Neural progenitor cell (in vitro differentiated cells): ENCODE measurements at regions not wholly inside any gene's neighbourhood (a gene's known extent, or its start where the extent isn't known, plus 50 kb on each side); places are given as distances from the start of the nearest gene placed in this dataset.

Source experiments
- DNase-seq: peaks from one replicate; pipeline ENCODE4 v3.0.0-alpha.2; 2016; ENCODE audit warnings: low spot score
- H2AFZ ChIP-seq: fragments of 200-600 bp; sonication (generic); replicated peaks from 2 replicates; pipeline ENCODE4 v1.6.1; 2016; ENCODE audit warnings: antibody characterized with exemption
- H3F3A ChIP-seq: fragments of 200-600 bp; sonication (generic); 2 replicates; pipeline ENCODE4 v1.6.1; 2016; ENCODE audit warnings: antibody characterized with exemption, low read depth
- H3K27ac ChIP-seq: fragments of 200-600 bp; sonication (generic); 2 replicates; pipeline ENCODE4 v1.5.1; 2016; ENCODE audit warnings: mild to moderate bottlenecking
- H3K27me3 ChIP-seq: fragments of 200-600 bp; sonication (generic); 2 replicates; pipeline ENCODE4 v1.6.1; 2016; ENCODE audit warnings: mild to moderate bottlenecking, moderate library complexity
- H3K36me3 ChIP-seq: fragments of 200-600 bp; sonication (generic); 2 replicates; pipeline ENCODE4 v1.5.1; 2016
- H3K4me1 ChIP-seq: fragments of 200-600 bp; sonication (generic); 2 replicates; pipeline ENCODE4 v1.6.1; 2016; ENCODE audit warnings: mixed run types
- H3K4me2 ChIP-seq: fragments of 200-600 bp; sonication (generic); 2 replicates; pipeline ENCODE4 v1.6.1; 2016
- H3K4me3 ChIP-seq: fragments of 200-600 bp; sonication (generic); 2 replicates; pipeline ENCODE4 v1.5.1; 2016
- H3K79me2 ChIP-seq: fragments of 200-600 bp; sonication (generic); 2 replicates; pipeline ENCODE4 v1.6.1; 2016; ENCODE audit warnings: low read depth
- H3K9ac ChIP-seq: fragments of 200-600 bp; sonication (generic); 2 replicates; pipeline ENCODE4 v1.6.1; 2016
- H3K9me3 ChIP-seq: fragments of 200-600 bp; sonication (generic); 2 replicates; pipeline ENCODE4 v1.5.1; 2016; ENCODE audit warnings: low read depth
- H4K20me1 ChIP-seq: fragments of 200-600 bp; sonication (generic); 2 replicates; pipeline ENCODE4 v1.6.1; 2016; ENCODE audit warnings: low read depth
- H3K27ac Mint-ChIP-seq: 3 replicates; pipeline ENCODE4 v1.8.0; 2021; ENCODE audit warnings: mixed read lengths
- H3K27me3 Mint-ChIP-seq: 2 replicates; pipeline ENCODE4 v1.8.0; 2022; ENCODE audit warnings: low read depth, mild to moderate bottlenecking, inconsistent platforms, moderate library complexity, mixed read lengths; ENCODE audit not compliant: insufficient read depth
- H3K36me3 Mint-ChIP-seq: 3 replicates; pipeline ENCODE4 v1.8.0; 2021; ENCODE audit warnings: mixed read lengths
- H3K4me1 Mint-ChIP-seq: 3 replicates; pipeline ENCODE4 v1.8.0; 2021; ENCODE audit warnings: mixed read lengths
- H3K4me3 Mint-ChIP-seq: 3 replicates; pipeline ENCODE4 v1.8.0; 2021; ENCODE audit warnings: mild to moderate bottlenecking, moderate library complexity, mixed read lengths
- H3K9me3 Mint-ChIP-seq: 3 replicates; pipeline ENCODE4 v1.8.0; 2020; ENCODE audit warnings: mixed read lengths
- EZH2 ChIP-seq: fragments of 200-600 bp; sonication (generic); IDR thresholded peaks from 2 replicates; pipeline ENCODE4 v1.6.1; 2017; ENCODE audit warnings: antibody characterized with exemption, mild to moderate bottlenecking, moderate library complexity
- EZH2phosphoT487 ChIP-seq: fragments of 200-600 bp; sonication (generic); IDR thresholded peaks from 2 replicates; pipeline ENCODE4 v1.6.1; 2017; ENCODE audit warnings: antibody characterized with exemption
- TF ChIP-seq, protein P1 (sequence below): fragments of 200-600 bp; sonication (generic); IDR thresholded peaks from 2 replicates; pipeline ENCODE4 v1.5.1; 2017; ENCODE audit warnings: antibody characterized with exemption, mild to moderate bottlenecking

DNA sequence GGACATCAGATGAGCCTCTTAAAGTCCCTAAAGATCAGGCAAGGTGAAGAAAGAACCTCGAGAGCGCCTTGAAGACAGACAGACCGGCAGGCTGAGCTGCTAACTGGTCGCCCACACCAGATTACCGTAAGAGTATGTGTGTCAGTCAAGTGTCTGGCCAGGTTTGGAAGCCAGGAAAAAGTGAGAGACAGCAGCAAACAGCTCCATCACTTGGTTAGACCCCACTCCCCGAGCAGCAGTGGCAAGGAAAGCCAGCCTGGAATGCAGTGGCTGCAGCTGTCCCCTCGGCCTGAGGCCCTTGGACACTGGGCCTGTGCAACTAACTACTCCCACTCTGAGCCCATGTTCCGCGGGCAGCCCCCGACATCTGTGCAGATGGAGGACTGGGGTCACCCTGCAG lies 214.1 kb downstream of the DIRAS2 start:
- Mint-ChIP-seq H3K9me3 (no peaks in the 10 kb centered on the region), H3K4me3 (no peak overlapping the region), H3K4me1 (peaks cover 17% of the 10 kb centered on the region), H3K27ac (no peak overlapping the region), H3K27me3 (peaks cover 3% of the 10 kb centered on the region), H3K36me3 (no peaks in the 10 kb centered on the region)
- H3F3A ChIP-seq: no peaks in the 10 kb centered on the region
- no peak overlapping the region for H3K9ac ChIP-seq
- no peak overlapping the region for H3K4me2 ChIP-seq
- H3K36me3 ChIP-seq: no peaks in the 10 kb centered on the region
- no peaks in the 10 kb centered on the region for H3K27me3 ChIP-seq
- TF ChIP-seq EZH2phosphoT487 (no peak), EZH2 (no peak)
- TF ChIP-seq, protein P1, sequence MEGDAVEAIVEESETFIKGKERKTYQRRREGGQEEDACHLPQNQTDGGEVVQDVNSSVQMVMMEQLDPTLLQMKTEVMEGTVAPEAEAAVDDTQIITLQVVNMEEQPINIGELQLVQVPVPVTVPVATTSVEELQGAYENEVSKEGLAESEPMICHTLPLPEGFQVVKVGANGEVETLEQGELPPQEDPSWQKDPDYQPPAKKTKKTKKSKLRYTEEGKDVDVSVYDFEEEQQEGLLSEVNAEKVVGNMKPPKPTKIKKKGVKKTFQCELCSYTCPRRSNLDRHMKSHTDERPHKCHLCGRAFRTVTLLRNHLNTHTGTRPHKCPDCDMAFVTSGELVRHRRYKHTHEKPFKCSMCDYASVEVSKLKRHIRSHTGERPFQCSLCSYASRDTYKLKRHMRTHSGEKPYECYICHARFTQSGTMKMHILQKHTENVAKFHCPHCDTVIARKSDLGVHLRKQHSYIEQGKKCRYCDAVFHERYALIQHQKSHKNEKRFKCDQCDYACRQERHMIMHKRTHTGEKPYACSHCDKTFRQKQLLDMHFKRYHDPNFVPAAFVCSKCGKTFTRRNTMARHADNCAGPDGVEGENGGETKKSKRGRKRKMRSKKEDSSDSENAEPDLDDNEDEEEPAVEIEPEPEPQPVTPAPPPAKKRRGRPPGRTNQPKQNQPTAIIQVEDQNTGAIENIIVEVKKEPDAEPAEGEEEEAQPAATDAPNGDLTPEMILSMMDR: no peak
- no peaks in the 10 kb centered on the region for H3K9me3 ChIP-seq
- peaks cover 7% of the 10 kb centered on the region for H3K4me1 ChIP-seq
- H3K79me2 ChIP-seq: no peaks in the 10 kb centered on the region
- no peak overlapping the region for H2AFZ ChIP-seq
- no peak for DNase-seq
- no peak overlapping the region for H3K4me3 ChIP-seq
- no peaks in the 10 kb centered on the region for H4K20me1 ChIP-seq
- H3K27ac ChIP-seq: no peak overlapping the region

DNA sequence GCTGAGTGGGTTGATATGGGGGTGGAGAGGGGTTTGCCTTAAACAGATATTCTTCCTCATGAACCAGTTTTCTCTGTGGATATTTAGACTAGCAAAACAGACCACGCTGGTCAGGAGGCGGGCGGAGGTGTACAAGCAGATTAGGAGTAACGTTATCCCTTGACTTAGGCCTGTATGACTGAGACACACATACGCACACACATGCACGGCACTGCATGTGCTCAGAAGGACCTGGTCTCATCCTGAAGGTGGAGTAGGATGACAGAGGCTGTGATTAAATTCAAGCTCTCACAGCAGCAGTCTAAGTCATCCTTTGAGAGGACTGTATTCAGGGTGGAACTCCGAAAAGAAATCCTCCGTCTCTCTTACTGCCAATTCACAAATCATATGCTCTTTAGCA lies 209.7 kb downstream of the DIRAS2 start:
- no peaks in the 10 kb centered on the region for H3K79me2 ChIP-seq
- TF ChIP-seq, protein P1: no peak
- no peak for TF ChIP-seq EZH2phosphoT487
- TF ChIP-seq EZH2: no peak
- H3K36me3 ChIP-seq: no peaks in the 10 kb centered on the region
- no peaks in the 10 kb centered on the region for H4K20me1 ChIP-seq
- H3K4me1 ChIP-seq: peaks cover 27% of the 10 kb centered on the region
- peak overlapping the region; percentile 83 for H3K27ac Mint-ChIP-seq
- H3K27me3 Mint-ChIP-seq: peaks cover 11% of the 10 kb centered on the region
- H3K4me1 Mint-ChIP-seq: peaks cover 41% of the 10 kb centered on the region
- H2AFZ ChIP-seq: no peak overlapping the region
- no peaks in the 10 kb centered on the region for H3K27me3 ChIP-seq
- no peak overlapping the region for H3K27ac ChIP-seq
- peak overlapping the region; percentile 33 for H3K4me3 ChIP-seq
- no peaks in the 10 kb centered on the region for H3K9me3 ChIP-seq
- H3F3A ChIP-seq: peaks cover 15% of the 10 kb centered on the region
- peak overlapping the region; percentile 73 for H3K4me2 ChIP-seq
- no peak for DNase-seq
- no peaks in the 10 kb centered on the region for H3K36me3 Mint-ChIP-seq
- H3K4me3 Mint-ChIP-seq: peak overlapping the region; percentile 83
- H3K9ac ChIP-seq: no peak overlapping the region
- peaks cover 5% of the 10 kb centered on the region for H3K9me3 Mint-ChIP-seq

DNA sequence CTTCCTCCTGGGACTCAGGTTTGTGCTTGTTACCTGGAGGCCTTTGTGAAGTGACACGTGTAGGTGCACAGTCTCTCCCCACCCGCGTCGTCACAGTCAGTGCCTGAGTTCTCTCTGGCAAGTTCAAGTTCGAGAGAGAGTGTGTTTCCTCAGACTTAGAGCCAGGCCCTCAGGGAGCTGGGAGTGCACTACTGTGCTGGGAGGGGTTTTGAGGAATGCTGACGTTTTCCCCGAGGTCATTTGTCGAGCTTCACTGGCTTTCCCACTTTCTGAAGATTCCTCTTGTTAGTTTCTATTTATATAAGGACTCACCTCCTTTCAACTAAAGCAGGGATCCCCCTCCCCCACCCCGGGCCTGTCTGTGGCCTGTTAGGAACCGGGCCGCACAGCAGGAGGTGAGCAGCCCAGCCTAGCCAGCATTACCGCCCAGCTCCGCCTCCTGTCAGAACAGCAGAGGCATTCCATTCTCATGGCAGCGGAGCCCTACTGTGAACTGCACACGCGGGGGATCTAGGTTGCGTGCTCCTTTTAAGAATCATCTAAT lies 209.2 kb downstream of the DIRAS2 start:
- Histone ChIP-seq H4K20me1 (no peaks in the 10 kb centered on the region), H2AFZ (no peak overlapping the region), H3F3A (peaks cover 15% of the 10 kb centered on the region), H3K79me2 (no peaks in the 10 kb centered on the region), H3K4me1 (peaks cover 27% of the 10 kb centered on the region), H3K27ac (no peak overlapping the region), H3K27me3 (no peaks in the 10 kb centered on the region), H3K9ac (no peak overlapping the region), H3K9me3 (no peaks in the 10 kb centered on the region), H3K4me3 (peak overlapping the region; percentile 33), H3K4me2 (peak overlapping the region; percentile 73), H3K36me3 (no peaks in the 10 kb centered on the region)
- Mint-ChIP-seq H3K4me3 (peak overlapping the region; percentile 83), H3K36me3 (no peaks in the 10 kb centered on the region), H3K27ac (peak overlapping the region; percentile 83), H3K27me3 (peaks cover 10% of the 10 kb centered on the region), H3K4me1 (peaks cover 41% of the 10 kb centered on the region), H3K9me3 (peaks cover 9% of the 10 kb centered on the region)
- peak; percentile 89 for DNase-seq
- no peak for TF ChIP-seq EZH2phosphoT487
- no peak for TF ChIP-seq EZH2
- TF ChIP-seq, protein P1: no peak
